CD4-positive, alpha-beta T cell treated with Interleukin-1 beta for 1 hour (primary cell): ENCODE measurements at regions not wholly inside any gene's neighbourhood (a gene's known extent, or its start where the extent isn't known, plus 50 kb on each side); places are given as distances from the start of the nearest gene placed in this dataset.

Source experiments
- DNase-seq, 2 donors: peaks; one replicate each; pipeline ENCODE4 v3.0.0-alpha.2; 2020 to 2022

GRCh38 chr1:67618285-67619018, 66.5 kb upstream of the GADD45A start:
- DNase-seq: no peak

DNA sequence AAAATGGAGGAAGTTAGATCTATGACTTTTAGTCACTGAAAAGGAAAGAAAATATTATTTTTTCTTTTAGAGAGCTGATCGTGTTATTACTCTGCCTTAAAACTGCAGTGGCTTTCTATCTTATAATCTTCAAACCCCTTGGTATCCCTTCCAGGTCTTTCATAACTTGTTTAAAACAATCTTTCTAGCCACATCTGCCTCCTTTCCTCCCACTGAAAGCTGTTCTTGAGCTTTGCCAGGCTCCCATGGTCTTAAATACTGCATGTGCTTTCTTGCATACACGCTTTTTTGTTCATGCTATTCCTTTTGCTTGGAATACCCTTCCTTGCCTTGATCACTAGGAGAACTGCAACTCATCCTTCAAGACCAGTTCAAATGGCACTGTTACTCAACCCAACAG, 65.9 kb upstream of the GADD45A start:
- DNase-seq: no peak

DNA sequence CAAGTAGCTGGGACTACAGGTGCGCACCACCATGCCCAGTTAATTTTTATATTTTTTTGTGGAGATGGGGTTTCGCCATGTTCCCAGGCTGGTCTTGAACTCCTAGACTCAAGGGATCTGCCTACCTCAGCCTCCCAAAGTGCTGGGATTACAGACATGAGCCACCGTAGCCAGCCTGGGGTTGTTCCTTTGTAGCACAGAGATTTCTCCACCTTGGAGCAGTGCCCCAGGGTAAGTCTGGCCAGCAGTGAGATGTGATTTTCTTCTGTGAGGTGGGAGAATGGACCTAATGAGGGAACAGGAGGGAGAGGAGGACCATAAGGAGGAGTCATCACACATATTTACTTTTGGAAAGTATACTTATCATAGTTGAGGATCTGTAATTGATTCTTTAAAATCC, 61.1 kb upstream of the GADD45A start:
- DNase-seq: no peak

DNA sequence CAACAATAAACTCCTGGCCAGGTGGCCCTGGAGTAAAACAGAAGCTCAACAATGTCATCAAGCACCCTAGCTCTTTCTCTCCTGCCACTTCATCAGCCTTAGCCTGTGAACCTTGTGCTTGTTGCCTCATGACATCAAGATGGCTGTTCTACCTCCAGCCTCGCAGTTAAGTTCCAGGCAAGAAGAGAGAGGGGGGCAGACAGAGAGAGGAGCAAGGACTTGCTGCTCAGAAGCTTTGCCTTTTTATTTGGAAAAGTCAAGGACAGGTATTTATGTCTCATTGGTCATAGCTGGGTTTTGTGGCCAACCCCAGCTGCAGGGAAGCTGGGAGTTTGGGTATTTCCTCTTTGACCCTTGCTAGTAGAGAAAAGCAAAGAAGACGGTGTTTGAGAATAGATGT, 60.3 kb upstream of the GADD45A start:
- no peak for DNase-seq

- DNase-seq: no peak
Observed at GRCh38 chr1:67626090-67626860, 58.7 kb upstream of the GADD45A start.

DNA sequence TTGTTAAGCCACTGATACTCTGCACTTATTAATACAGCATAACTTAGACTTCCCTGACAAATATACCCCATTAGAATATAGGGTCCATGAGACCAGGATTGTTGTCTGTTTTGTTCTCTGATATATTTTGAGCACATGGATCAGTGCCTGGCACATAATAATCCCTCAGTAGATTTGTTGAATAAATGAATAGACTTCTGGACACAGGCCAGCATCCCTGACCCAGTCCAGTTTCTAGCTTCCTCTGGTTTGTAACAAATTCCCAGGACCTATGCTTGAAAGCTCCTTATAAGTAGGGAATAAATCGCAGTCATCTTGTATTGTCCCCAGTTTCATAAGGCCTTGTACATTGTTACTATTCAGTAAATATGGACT, 58.2 kb upstream of the GADD45A start:
- DNase-seq: no peak

DNA sequence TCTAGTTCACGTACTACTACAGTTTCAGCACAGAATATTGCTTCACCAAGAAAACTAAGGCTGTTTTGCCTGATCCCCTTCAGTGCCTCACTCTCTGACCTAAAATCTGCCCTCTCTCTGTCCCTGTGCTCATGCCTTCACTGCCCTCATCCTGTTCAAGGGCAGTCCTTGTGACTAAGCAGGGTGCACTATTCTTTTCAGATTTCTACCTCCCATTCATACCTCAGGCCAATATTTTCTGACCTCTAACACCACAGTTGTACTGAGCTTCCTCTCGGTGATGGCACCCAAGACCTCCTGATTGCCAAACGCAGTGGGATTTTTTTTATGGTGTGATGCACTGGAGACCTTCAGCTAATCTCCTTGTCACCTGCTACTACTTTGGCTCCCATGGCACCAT, 57.7 kb upstream of the GADD45A start:
- DNase-seq: no peak

GRCh38 chr1:67627906-67628305, 57.1 kb upstream of the GADD45A start:
- no peak for DNase-seq

GRCh38 chr1:67629370-67630075, 55.5 kb upstream of the GADD45A start:
- DNase-seq: no peak

DNA sequence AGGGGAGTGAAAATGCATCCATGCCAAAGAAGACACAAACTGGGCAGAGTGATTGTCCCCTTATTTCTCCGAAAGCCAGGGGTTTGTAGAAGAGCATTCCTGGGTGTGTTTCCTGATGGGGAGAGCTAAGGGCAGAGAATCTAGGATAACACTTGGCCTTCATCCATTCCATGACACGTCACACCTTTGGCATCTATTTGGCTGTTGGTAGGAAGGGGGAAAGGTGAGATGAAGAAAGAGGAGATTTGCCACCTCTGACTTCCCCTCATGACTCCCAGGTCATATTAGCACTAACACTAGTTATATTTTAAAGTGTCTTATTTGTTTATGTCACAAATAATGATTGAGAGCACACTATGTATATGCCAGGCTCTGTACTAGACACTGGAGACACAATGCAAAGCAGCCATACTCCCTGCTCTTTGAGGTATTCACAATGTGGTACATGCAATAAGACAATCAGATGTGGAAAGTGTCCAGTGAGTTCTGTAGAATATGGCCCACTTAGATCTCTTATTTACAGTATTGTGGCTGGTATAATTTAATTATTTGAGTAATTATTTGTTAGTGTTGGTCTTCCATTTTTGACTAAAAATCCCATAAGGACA, 54.5 kb upstream of the GADD45A start:
- DNase-seq: no peak

- DNase-seq: no peak
Observed at GRCh38 chr1:67632356-67632755, 52.6 kb upstream of the GADD45A start.

DNA sequence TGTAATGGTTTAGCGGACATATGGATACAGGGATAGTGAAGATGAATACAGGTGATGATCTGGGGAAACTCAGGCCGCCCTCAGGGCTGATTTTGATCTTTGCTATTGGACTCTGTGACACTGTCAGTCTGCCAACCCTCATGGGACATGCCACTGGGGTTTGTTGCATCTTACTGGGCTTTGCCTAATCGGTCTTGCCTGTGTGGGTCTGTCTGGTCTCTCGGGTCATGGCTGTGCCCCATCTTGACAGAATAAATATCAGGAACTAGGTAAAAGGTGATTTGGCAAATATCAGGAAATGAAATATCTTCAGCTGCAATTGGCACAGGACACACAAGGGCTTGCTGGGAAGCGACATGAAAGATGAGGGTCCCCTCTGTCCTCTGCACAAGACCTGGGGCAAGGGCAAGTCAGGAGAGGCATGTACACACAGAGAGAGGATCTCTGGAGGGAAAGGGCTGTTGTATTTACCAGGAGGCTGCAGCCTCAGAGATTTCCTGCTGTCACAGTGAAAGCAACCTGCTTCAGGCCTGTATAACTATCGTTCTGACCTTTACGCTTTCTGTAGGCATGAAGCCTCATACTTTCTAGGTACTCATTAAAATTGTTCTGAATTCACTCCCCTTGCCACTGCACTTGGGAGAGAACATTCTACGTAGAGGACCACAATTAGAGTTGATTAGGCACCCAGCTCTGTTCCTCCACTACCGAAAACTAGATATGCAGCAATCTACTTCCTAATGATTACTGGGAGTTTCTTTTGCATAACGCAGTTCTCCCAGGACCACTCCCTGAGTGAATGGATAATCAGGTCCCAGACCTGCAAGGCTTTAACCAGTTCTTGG, 52.0 kb upstream of the GADD45A start:
- no peak for DNase-seq

GRCh38 chr1:67634396-67634935, 50.5 kb upstream of the GADD45A start:
- no peak for DNase-seq

- DNase-seq: peak in 1 of 2 donors; percentile 3
Observed at GRCh38 chr1:67635055-67635809, 49.8 kb upstream of the GADD45A start.
